ENCODE measurements at regions not wholly inside any gene's neighbourhood (a gene's known extent, or its start where the extent isn't known, plus 50 kb on each side); places are given as distances from the start of the nearest gene placed in this dataset.

- DNase-seq: no peak
Observed at GRCh38 chr4:81997313-81997712, 376.5 kb downstream of the HNRNPD start.

GRCh38 chr4:81990898-81991297 lies 382.9 kb downstream of the HNRNPD start:
- DNase-seq: no peak

- DNase-seq: no peak
Observed at GRCh38 chr4:81990211-81990610, 383.6 kb downstream of the HNRNPD start.

DNA sequence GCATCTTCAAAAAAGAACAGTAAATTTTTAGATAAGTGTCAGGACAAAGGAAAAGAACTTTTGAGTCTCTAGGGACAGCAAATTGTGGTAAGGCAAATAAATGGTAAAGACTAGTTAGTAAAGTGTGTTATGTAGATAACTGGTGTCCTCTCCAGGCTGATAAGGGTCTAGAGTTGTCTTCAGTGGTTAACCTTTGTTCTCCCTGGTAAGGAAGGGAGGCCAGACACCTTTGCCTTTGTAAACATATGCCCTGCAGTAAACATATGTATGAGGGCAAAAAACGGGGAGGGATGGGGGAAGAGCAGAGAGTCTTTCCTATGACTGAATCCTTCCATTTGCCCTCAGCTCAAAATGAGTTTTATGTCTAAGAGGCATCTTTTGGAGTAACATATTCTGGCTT lies 384.6 kb downstream of the HNRNPD start:
- DNase-seq: no peak

DNA sequence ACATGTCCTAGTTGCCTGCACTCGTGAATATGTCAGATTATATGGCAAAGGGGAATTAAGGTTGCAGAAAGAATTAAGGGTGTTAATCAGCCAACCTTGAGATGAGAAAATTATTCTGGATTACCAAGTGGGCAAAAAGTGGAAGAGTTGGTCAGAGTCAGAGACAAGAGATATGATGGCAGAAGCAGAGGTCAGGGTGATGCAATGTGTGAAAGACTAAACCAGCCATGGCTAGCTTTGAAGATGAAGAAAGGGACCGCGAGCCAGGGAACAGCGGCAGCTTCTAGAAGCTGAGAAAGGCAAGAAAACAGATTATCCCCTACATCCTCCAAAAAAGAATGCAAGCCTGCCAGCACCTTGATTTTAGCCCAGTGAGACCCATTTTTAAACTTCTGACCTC lies 385.6 kb downstream of the HNRNPD start:
- no peak for DNase-seq

DNA sequence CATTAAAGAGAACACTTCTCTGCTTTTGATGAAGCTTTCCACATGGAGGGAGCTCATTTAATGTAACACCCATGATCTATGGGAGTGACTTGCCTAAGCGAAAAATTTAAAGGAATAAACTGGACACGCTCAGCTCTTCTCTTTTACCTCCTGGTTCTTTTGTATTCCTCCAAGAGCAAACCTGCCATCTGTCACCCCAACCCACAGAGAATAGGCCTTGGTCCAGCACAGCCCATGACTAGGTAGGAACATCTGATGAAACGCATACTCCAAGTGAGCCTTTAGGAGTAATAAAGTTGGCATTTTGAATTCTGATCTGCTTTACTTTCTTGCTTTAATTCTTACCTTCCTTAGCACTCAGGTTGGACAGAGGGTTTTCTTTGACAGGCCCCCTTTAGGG lies 389.0 kb downstream of the HNRNPD start:
- no peak for DNase-seq

DNA sequence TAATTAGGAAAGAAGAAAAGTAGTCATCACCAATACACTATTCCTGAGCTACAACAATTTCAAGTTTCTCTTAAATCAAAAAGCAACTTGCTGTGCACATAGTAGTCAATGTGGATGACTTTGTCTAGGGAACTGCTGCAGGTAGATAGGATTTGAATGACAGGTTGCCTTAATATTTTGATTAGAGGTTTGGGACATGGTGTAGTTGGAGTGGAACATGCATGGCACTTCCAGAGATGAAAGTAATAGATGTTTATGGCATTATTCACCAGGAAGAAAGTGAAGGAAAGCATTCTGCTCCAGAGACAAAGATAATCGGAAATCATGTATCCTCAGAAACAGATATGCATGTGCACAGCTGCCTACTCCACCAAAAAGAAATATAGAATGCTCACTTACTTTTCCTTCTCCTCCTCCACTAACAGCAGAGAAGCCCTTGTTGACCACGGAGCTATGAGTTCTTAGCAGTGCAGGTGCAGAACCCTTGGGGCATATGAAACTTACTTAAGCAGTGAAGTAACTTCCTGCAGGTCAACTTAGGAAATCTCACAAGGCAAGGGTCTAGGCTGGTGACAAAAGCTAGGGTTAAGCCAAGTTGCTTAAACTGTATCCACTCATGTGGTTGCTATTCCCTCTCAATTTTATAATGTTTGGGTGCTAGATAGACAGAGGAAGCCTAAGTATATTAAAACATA lies 390.8 kb downstream of the HNRNPD start:
- no peak for DNase-seq

DNA sequence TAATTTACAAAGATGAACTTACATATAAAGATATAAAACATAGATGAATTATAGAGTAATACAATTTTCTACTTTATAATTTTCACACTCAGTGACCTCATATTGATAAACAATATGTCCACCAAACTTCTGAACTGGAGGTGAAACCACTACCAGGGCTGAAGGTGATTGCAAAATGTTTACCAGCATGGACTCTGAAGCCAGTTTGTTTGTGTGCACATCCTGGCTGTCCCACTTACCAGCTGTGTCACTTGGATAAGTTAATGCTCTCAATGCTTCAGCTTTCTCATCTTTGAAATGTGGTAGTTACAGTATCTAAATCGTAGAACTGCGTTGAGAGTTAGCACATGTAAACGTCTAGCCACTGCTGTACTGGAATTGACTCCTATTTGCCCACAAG lies 392.6 kb downstream of the HNRNPD start:
- DNase-seq: no peak

GRCh38 chr4:81974523-81974922 lies 399.3 kb downstream of the HNRNPD start:
- no peak for DNase-seq

GRCh38 chr4:81971637-81972381 lies 402.0 kb downstream of the HNRNPD start:
- DNase-seq: no peak

DNA sequence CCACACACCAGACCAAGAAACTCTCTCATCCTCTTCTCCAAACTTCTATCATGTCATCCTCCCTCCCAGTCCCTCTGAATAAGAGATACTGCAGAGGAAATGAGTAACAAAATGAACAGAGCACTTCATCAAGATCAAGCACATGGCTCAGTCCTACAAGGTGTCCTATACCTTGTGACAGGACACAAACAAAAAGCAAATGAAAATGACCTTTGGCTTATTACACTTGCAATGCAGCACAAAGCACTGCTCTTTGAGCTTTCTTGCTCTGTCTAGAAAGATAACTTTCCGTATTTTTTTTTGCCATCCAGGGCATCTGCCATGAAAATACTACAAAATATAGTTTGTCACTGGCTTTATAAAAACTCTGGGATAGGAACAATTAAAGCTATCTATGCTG lies 402.7 kb downstream of the HNRNPD start:
- no peak for DNase-seq

- DNase-seq: no peak
Observed at GRCh38 chr4:81970454-81970853, 403.3 kb downstream of the HNRNPD start.

- DNase-seq: no peak
Observed at GRCh38 chr4:81966676-81967075, 407.1 kb downstream of the HNRNPD start.

- no peak for DNase-seq
Observed at GRCh38 chr4:81965911-81966310, 407.9 kb downstream of the HNRNPD start.

- no peak for DNase-seq
Observed at GRCh38 chr4:81965454-81965853, 408.3 kb downstream of the HNRNPD start.

DNA sequence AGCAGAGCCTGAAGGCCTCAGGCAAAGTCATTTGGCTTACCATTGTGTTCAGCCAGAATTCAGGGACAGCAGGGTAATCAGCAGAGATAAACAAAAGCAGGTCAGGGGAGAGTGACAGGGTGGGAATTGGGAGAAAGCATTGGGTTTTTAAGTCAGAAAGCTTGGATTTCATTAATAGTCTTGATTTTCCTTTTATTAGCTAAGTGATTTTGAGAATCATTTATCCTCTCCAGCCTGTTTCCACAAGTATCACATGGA lies 410.1 kb downstream of the HNRNPD start:
- no peak for DNase-seq

GRCh38 chr4:81963015-81963762 lies 410.6 kb downstream of the HNRNPD start:
- no peak for DNase-seq

- no peak for DNase-seq
Observed at GRCh38 chr4:81960961-81961360, 412.8 kb downstream of the HNRNPD start.

DNA sequence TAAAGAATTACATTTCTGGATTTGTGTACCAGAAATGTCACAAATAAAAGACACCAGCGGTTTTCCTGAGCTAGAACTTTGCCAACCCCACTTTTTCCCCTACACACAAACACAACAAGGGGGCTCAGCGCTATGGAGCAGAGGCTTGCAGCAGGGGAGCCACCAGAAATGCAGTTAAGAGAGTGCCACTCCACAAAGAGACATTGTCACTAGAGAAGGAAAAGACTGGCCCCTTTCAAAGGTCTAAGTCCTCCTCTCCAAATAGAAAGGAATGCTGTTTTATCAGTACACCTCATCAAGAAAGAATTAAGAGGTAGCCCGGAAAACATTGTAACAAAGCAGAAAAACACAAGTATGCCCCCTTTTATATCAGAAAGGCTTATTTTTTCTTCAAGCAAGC lies 419.5 kb downstream of the HNRNPD start:
- no peak for DNase-seq

GRCh38 chr4:81951891-81952455 lies 421.8 kb downstream of the HNRNPD start:
- DNase-seq: no peak

DNA sequence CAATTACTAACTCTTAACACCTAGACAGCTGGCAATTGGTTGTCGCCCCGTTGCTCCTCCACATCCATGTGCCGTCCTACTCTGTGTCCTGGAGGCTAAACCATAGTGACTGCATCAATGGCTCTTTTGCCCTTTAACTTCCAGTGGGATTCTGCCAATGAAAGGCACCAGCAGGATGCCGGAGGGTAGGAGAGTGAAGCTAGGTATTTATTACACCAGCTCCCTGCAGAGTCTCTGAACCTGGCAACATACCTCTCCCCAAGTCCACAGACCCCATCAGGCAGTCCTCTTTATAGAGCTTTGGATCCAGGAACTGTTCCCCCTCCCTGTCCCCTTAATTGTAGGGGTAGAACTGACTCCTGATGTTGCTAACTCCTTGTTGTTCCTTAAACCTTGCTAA lies 426.8 kb downstream of the HNRNPD start:
- no peak for DNase-seq

- DNase-seq: no peak
Observed at GRCh38 chr4:81930506-81931238, 443.1 kb downstream of the HNRNPD start.

DNA sequence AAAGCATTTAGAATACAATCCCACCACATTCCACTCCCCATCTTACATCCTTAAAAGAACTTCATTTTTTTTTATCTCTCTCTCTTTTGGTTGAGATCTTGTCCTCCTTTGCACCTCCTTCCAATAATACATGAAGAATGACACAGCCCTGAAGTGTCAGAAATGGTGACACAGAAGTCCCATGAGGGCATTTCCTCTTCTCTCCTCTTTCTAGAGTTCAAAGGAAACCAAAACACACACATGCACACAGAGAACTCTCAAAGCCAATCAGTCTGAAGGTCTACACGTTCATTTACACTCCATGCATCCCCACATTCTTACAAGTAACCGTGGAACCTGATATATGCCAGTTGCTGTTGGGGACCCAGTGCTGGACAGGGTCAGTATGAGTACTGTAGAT lies 450.7 kb downstream of the HNRNPD start:
- DNase-seq: no peak

Measured in dermis blood vessel endothelial cell (primary cell).